Bronchial epithelial cell (primary cell): ENCODE measurements at regions not wholly inside any gene's neighbourhood (a gene's known extent, or its start where the extent isn't known, plus 50 kb on each side); places are given as distances from the start of the nearest gene placed in this dataset.

Experiments
- DNase-seq: peaks from one replicate; pipeline ENCODE4 v3.0.0-alpha.2; 2010; ENCODE audit warnings: low read depth
- FAIRE-seq: peaks from 2 replicates; lab custom pipeline; 2011; peaks lifted over from hg19 to GRCh38; lab: Jason Lieb, UNC
- H3K27me3 ChIP-seq: 2 replicates; pipeline ENCODE4 v1.5.1; 2011; ENCODE audit warnings: low read length; ENCODE audit not compliant: control insufficient read depth, insufficient read depth
- H3K36me3 ChIP-seq: 2 replicates; pipeline ENCODE4 v1.5.1; 2011; ENCODE audit warnings: low read length; ENCODE audit not compliant: control insufficient read depth, insufficient read depth
- H3K4me3 ChIP-seq: 2 replicates; pipeline ENCODE4 v1.5.1; 2011; ENCODE audit warnings: mild to moderate bottlenecking, low read depth, low read length, control low read depth
- CTCF ChIP-seq: IDR thresholded peaks from 2 replicates; pipeline ENCODE4 v1.5.1; 2011; ENCODE audit warnings: mild to moderate bottlenecking, moderate library complexity, low read length, control low read depth, inconsistent platforms; ENCODE audit not compliant: insufficient read depth, severe bottlenecking

- FAIRE-seq: no peak
- Histone ChIP-seq H3K27me3 (no peaks in the 10 kb centered on the region), H3K4me3 (no peak overlapping the region), H3K36me3 (no peaks in the 10 kb centered on the region)
- no peak for DNase-seq
- no peak for TF ChIP-seq CTCF
Observed at GRCh38 chr12:125519026-125519651, 453.9 kb downstream of the AACS start.

- DNase-seq (no peak), FAIRE-seq (no peak)
Observed at GRCh38 chr12:125525879-125526278, 460.6 kb downstream of the AACS start.

GRCh38 chr12:125528281-125528680 is 463.0 kb downstream of the AACS start:
- Histone ChIP-seq H3K4me3 (no peak overlapping the region), H3K27me3 (no peaks in the 10 kb centered on the region), H3K36me3 (no peaks in the 10 kb centered on the region)
- no peak for FAIRE-seq
- no peak for DNase-seq
- TF ChIP-seq CTCF: no peak

More at GRCh38 chr12:125525879-125526278, 460.6 kb downstream of the AACS start:
- H3K36me3 ChIP-seq: no peaks in the 10 kb centered on the region
- no peak overlapping the region for H3K4me3 ChIP-seq
- TF ChIP-seq CTCF: no peak
- no peaks in the 10 kb centered on the region for H3K27me3 ChIP-seq

- TF ChIP-seq CTCF: no peak
- Histone ChIP-seq H3K4me3 (no peak overlapping the region), H3K27me3 (no peaks in the 10 kb centered on the region), H3K36me3 (no peaks in the 10 kb centered on the region)
- FAIRE-seq (no peak), DNase-seq (no peak)
Observed at GRCh38 chr12:125530201-125530600, 465.0 kb downstream of the AACS start.

GRCh38 chr12:125530876-125531275 is 465.6 kb downstream of the AACS start:
- FAIRE-seq: no peak
- no peak for TF ChIP-seq CTCF
- no peaks in the 10 kb centered on the region for H3K27me3 ChIP-seq
- no peak overlapping the region for H3K4me3 ChIP-seq
- no peaks in the 10 kb centered on the region for H3K36me3 ChIP-seq
- no peak for DNase-seq

GRCh38 chr12:125531574-125531973 is 466.3 kb downstream of the AACS start:
- H3K4me3 ChIP-seq: no peak overlapping the region
- no peak for TF ChIP-seq CTCF
- DNase-seq (no peak), FAIRE-seq (no peak)
- no peaks in the 10 kb centered on the region for H3K27me3 ChIP-seq
- H3K36me3 ChIP-seq: no peaks in the 10 kb centered on the region
